Occipital lobe (tissue), 1 donor: ENCODE measurements at regions not wholly inside any gene's neighbourhood (a gene's known extent, or its start where the extent isn't known, plus 50 kb on each side); places are given as distances from the start of the nearest gene placed in this dataset.
"Not testable (repeated sequence)": the region's sequence is repeated elsewhere in the genome, so short reads cannot be mapped to it uniquely, and the experiment has no call there.

Experiments used
- DNase-seq: peaks from one replicate; lab custom pipeline; 2025; lab: John Stamatoyannopoulos, UW

DNA sequence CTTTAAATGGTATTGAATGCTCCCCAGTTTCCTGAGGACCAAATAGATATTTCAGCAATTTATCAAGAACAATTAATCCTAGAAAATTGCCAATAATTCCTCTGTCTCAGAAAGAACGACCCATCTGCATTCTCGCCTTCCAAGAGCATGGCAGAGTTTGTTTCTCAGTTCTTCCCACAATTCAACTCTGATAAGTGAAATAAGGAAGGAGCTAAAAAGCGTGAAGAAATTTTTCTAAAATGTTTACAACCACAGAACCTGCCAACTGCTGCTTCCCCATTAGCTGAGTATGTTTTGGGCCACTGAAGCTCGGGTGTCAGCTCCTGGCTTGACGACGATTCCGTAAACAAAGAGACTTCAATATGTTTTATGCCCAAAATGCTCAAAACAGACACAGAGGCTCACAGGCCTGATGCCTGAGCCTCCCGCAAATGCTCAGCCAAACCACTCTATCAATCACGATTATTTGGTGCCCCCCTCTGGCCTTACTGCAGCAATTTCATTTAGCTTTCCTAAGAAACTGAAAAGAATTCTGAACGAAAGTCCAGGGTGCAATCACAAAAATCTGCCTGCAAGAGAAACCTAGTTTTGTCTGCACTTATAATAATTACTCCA lies 259.2 kb upstream of the CCDC54 start:
- DNase-seq: peak; percentile 34

GRCh38 chr3:107124885-107125284 lies 252.4 kb upstream of the CCDC54 start:
- DNase-seq: no peak

- DNase-seq: no peak
Measured at GRCh38 chr3:107128946-107129345, 248.3 kb upstream of the CCDC54 start.

DNA sequence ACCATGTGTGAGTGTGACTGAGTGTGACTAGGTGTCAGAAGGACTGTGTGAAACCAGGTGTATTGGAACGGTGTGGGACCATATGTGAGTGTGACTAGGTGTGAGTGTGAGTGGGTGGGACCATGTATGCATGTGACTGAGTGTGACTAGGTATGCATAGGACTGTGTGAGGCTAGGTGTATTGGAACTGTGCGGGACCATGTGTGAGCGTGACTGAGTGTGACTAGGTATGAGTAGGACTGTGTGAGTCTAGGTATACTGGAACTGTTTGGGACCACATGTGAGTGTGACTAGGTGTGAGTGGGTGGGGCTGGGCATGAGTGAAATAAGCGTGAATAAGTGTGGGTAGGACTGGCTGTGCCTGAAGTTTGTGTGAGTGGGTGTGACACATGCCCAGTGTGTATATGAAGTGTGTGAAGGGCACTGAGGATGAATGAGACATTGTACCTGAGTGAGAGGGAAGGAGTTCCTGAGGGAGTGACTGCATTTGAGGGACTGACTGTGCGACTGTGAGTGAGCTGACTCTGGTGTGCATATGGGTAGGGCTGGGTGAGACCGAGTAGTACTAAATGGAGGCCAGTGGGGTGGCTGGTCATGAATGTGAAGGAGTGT lies 247.0 kb upstream of the CCDC54 start:
- no peak for DNase-seq

GRCh38 chr3:107132674-107133073 lies 244.6 kb upstream of the CCDC54 start:
- no peak for DNase-seq

DNA sequence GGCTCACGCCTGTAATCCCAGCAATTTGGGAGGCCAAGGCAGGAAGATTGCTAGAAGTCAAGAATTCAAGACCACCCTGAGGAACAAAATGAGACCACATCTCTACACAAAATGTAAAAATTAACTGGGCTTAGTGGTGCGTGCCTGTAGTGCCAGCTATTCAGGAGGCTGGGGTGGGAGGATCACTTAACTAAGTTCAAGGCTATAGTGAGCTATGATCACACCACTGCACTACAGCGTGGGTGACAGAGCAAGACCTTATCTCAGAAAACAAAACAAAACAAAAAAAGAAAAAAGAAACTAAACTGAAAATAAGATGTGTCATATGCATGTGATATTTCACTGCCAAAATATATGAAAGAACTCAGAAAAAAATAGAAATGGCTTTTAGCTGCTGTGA lies 243.3 kb upstream of the CCDC54 start:
- DNase-seq: no peak

DNA sequence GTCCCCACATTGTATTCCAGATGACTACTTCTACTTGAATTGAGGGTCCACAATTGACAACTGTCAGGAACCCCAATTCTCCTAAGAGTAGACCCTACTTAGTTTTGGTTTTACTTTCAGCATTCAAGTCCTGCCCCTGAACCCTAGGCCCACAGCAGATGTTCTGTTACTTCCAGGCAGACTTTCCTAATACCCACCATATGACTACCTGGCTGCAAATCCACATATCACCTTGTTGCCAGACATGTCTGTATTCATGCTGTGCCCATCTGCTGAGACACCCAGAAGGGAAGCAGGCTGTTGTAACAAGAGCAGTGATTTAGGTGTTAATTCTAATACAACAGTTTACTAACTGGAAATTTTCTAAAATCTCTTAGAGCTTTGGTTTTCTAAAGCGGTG lies 235.1 kb upstream of the CCDC54 start:
- no peak for DNase-seq

DNA sequence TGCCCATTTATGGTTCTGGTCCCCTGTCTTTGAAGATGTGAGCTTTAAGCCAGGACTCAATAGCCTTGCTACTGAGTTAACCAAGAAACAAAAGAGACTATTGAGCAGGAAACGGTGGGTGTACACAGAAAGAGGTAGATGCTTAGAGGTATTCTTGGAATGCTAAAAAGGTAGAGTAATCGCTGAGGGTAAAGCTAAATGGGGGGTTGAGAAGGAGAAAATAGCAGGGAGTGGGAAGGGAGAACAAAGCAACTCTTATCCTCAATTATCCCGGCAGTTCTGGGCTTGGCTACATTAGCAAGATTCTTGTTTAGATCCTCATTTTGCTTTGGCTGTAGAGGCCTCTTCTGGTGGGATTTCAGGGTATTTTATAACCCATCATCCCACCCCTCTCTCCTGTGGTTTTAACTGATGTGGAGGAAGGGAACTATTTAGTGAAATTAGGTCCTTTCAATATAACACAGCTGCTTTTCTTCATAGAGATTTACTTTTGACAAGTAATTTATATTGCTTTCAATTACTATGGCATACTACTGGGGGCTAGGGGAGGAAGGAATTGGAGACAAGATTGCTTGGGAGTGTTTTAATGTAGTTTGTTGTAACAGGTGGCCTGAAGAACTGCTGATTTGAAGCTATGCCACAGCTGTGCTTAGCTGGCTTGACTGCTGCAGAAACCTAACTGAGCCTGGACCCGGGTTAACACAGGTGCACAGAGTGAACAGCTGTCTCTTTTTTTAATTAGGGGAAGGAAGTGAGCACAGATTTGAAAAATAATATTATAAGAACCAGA lies 234.3 kb upstream of the CCDC54 start:
- no peak for DNase-seq

DNA sequence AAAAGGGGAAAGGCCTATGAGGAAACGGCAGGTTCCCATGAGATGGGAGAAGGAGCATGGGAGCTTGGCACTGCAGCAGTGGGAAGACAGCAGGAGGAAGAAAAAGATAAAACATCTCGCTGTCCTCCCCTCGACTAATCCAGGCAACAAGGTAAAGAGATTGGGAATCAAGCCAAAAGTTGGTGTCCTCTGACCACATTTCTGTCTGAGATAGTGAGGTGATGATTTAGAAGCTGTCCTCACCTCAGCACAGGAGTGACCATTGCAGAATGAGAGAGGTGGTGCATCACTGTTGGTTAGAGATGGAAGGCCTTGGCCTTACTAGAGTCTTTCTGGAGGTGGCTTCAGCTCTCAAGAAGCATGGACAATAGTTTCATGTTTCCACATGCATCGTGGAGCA lies 226.6 kb upstream of the CCDC54 start:
- no peak for DNase-seq

- DNase-seq: no peak
Measured at GRCh38 chr3:107153981-107154380, 223.3 kb upstream of the CCDC54 start.

- no peak for DNase-seq
Measured at GRCh38 chr3:107172411-107172810, 204.8 kb upstream of the CCDC54 start.

DNA sequence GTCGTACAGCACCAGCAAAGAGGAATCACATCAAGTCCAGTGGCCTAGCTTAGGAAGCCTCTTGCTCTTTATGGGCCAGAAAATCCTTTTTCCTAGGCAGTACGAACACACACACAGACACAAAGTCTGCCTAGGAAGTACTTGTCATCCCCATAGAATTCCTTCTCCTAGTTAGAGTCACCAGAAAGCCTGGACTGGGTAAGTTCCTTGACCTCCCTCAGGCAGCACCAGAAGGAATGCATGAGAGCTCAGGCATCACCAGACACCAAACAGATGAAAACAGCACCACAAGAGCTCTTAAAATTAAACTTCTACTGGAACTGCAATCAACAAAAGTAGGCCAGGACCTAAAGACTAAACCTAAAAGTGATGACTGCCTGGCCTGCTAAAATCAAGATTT lies 192.9 kb upstream of the CCDC54 start:
- no peak for DNase-seq

- no peak for DNase-seq
Measured at GRCh38 chr3:107188262-107188661, 189.0 kb upstream of the CCDC54 start.

DNA sequence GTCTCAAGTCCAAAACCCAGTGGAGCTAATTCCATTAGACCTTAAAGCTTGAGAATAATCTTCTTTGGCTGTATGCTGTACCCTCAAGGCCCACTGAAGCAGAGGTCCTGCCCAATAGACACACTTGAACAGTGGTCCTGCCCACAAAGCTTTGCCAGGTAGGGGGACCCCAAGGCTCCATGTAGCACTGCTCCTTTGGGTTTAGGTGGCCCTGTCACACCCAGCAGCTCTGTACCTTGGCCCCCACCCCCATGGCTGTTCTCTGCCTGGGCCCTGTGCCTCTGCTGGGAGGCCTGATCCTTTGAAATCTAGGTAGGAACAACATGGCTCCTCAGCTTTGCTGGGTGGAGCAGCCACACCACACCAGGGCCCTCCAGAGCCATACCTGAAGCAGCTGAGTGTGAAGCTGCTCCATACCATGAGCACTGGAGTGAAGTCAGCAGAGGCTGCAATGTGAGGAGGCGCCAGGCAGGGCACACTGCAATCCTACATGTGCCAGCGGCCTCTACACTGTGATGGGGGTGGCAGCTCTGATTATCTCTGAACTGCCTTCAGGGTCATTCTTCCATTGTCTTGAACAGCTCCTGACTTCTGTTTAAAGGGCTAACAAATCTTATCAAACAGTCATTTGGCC lies 188.0 kb upstream of the CCDC54 start:
- no peak for DNase-seq

- DNase-seq: no peak
Measured at GRCh38 chr3:107193116-107193515, 184.1 kb upstream of the CCDC54 start.

GRCh38 chr3:107198581-107199181 lies 178.6 kb upstream of the CCDC54 start:
- peak; percentile 36 for DNase-seq

GRCh38 chr3:107201146-107201545 lies 176.1 kb upstream of the CCDC54 start:
- DNase-seq: no peak

- not testable (repeated sequence) for DNase-seq
Measured at GRCh38 chr3:107202885-107203284, 174.4 kb upstream of the CCDC54 start.

DNA sequence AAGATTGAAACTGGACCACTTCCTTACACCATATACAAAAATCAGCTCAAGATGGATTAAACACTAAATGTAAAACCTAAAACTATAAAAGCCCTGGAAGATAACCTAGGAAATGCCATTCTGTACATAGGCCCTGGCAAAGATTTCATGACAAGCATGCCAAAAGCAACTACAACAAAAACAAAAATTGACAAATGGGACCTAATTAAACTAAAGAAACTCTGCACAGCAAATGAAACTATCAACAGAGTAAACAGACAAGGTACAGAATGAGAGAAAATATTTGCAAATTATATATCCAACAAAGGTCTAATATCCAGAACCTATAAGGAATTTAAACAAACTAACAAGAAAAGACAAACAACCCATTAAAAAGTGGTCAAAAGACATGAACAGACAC lies 173.1 kb upstream of the CCDC54 start:
- no peak for DNase-seq

- DNase-seq: no peak
Measured at GRCh38 chr3:107205358-107205757, 171.9 kb upstream of the CCDC54 start.

DNA sequence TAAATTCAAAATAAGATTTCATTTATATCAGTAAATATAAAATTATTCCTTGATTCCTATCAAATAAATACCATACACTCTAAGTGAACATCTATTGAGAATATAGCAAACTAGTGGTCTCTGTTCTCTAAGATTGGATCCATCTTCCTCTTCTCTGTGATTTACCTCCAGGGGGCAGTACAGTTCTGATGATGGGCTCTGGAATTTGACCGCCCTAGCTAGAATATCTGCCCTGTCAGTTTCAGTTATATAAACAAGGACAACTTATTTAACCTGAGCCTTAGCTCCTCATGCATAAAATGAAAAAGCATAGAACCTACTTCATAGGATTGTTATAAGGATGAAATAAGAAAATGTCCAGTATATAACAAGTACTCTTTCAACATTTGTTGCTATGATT lies 171.1 kb upstream of the CCDC54 start:
- DNase-seq: no peak

- no peak for DNase-seq
Measured at GRCh38 chr3:107206945-107207344, 170.3 kb upstream of the CCDC54 start.
